ENCODE measurements at regions not wholly inside any gene's neighbourhood (a gene's known extent, or its start where the extent isn't known, plus 50 kb on each side); places are given as distances from the start of the nearest gene placed in this dataset.

DNA sequence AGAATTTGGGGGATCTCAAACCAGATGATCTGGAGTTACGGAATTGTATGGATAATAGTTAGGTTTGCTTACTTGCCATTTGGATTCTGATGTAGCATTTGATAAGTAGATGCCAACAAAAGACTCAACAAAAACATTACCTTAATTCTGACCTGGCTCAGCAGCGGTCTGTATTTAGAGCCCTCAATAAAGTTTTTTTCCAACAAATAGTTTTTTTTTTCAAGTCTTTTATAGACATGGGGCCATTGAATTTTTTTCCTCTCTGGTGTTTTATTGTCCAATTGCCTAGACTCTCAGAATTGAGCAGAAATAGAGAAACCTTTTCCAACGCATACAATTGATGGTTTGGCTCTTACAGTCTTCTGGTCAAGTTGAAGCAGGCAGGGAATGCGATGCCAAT, 192.8 kb upstream of the GAS1 start:
- Histone ChIP-seq H3K9me3 (ENCODE audit: low read length) (no peaks in the 10 kb centered on the region), H3K36me3 (ENCODE audit: insufficient read depth, low read length) (no peaks in the 10 kb centered on the region), H3K4me3 (ENCODE audit: low read depth in 1 of 2, low read length in 2 of 2) (no peak overlapping the region), H3K27me3 (ENCODE audit: control insufficient read depth in 1 of 2, insufficient read depth in 2 of 2, low read length in 2 of 2) (no peaks in the 10 kb centered on the region), H3K27ac (ENCODE audit: low read depth, low read length) (no peak overlapping the region), H3K4me1 (ENCODE audit: insufficient read depth, low read length) (peaks cover 5% of the 10 kb centered on the region), H3K9ac (ENCODE audit: low read length) (no peak overlapping the region)

DNA sequence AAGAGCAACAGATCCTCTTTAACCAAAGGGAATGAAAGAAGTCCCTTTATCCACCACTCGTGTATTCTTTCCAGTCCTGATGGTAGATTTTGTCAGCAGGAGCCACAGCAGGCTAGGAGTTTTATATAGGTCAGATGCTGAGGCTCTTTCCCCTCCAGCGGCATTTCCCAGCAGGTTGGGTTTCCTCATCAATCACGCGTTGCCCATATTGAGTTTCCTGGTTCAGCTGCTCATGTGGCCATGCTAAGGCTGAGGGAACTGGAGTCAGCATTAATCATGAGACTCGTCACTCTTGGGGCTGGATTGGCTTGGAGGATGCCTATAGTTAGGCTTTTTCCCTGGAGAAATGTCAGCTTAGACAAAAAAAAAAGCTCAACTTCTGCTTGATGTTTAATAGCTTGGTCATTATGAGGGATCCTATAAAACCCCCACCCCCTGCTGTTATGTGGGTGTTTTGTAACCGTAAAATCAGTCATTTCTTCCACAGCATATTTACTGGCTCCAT, 193.4 kb upstream of the GAS1 start:
- Histone ChIP-seq H3K9ac (ENCODE audit: low read length) (no peak overlapping the region), H3K27ac (ENCODE audit: low read depth, low read length) (no peak overlapping the region), H3K9me3 (ENCODE audit: low read length) (no peaks in the 10 kb centered on the region), H3K36me3 (ENCODE audit: insufficient read depth, low read length) (no peaks in the 10 kb centered on the region), H3K4me3 (ENCODE audit: low read depth in 1 of 2, low read length in 2 of 2) (no peak overlapping the region), H3K27me3 (ENCODE audit: control insufficient read depth in 1 of 2, insufficient read depth in 2 of 2, low read length in 2 of 2) (no peaks in the 10 kb centered on the region), H3K4me1 (ENCODE audit: insufficient read depth, low read length) (peaks cover 5% of the 10 kb centered on the region)

DNA sequence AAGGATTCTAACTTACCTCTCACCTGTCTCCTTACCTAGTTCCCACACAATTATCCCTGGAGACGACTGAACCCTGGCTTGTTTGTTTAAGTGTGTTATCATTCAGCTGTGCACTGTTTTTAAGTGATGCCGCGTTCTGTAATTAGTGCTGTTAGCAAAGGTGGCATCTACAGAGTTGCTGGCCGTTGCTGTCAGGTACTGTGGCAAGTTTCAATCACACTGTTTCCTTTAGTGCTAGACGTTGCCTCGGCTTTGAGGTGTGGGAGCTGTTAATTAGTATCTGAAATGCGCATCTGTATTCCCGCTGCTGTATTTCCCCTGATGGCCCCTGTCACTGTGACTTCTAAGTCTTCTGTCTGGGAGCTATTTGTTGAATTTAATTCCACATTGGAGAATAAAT, 193.8 kb upstream of the GAS1 start:
- no peak overlapping the region for H3K4me3 ChIP-seq (ENCODE audit: low read depth in 1 of 2, low read length in 2 of 2)
- H3K9me3 ChIP-seq (ENCODE audit: low read length) = no peaks in the 10 kb centered on the region
- no peak overlapping the region for H3K9ac ChIP-seq (ENCODE audit: low read length)
- peaks cover 5% of the 10 kb centered on the region for H3K4me1 ChIP-seq (ENCODE audit: insufficient read depth, low read length)
- H3K27me3 ChIP-seq (ENCODE audit: control insufficient read depth in 1 of 2, insufficient read depth in 2 of 2, low read length in 2 of 2) = no peaks in the 10 kb centered on the region
- H3K36me3 ChIP-seq (ENCODE audit: insufficient read depth, low read length) = no peaks in the 10 kb centered on the region
- H3K27ac ChIP-seq (ENCODE audit: low read depth, low read length) = no peak overlapping the region

DNA sequence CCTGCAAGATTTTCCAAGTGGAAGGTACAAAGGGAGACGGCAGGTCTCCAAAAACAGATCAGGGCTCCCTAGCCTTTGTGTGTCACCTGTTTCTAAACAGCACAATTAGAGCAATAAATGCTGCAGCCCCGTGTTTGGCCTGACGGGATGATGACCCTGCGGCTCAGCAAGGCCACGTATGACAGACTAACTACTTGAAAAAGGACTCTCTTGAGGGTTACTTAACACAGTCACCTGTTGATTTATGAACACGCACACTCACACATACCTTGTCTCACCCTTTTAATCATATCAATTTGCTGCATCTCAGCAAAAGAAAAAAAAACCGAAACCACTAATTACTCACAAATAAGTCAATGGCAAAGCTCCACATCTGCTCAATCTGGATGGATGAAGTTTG, 199.6 kb upstream of the GAS1 start:
- peaks cover 18% of the 10 kb centered on the region for H3K4me1 ChIP-seq (ENCODE audit: insufficient read depth, low read length)
- H3K36me3 ChIP-seq (ENCODE audit: insufficient read depth, low read length) = no peaks in the 10 kb centered on the region
- no peaks in the 10 kb centered on the region for H3K27me3 ChIP-seq (ENCODE audit: control insufficient read depth in 1 of 2, insufficient read depth in 2 of 2, low read length in 2 of 2)
- no peaks in the 10 kb centered on the region for H3K9me3 ChIP-seq (ENCODE audit: low read length)
- no peak overlapping the region for H3K9ac ChIP-seq (ENCODE audit: low read length)
- H3K27ac ChIP-seq (ENCODE audit: low read depth, low read length) = no peak overlapping the region
- H3K4me3 ChIP-seq (ENCODE audit: low read depth in 1 of 2, low read length in 2 of 2) = no peak overlapping the region

DNA sequence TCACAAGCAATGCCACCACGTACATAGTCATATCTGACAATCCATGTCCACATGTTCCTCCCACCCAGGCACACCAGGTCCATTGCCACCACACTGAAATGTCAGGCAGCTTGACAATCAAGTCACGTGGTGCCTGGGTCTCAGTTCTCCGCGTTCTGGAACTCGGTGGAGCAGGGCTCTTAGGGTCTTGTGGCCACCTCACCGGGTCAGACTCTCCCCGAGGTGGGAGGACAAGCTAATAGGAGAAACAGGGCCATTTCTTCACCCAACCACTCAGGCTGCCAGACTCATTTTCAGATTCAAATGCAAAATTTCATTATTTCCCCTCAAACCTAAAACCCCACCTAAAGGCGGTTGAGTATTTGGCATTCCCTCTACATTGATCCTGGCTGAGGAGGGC, 200.5 kb upstream of the GAS1 start:
- Histone ChIP-seq H3K4me1 (ENCODE audit: insufficient read depth, low read length) (peaks cover 18% of the 10 kb centered on the region), H3K36me3 (ENCODE audit: insufficient read depth, low read length) (no peaks in the 10 kb centered on the region), H3K9ac (ENCODE audit: low read length) (peak overlapping the region; percentile 48), H3K27ac (ENCODE audit: low read depth, low read length) (peak overlapping the region; percentile 81), H3K27me3 (ENCODE audit: control insufficient read depth in 1 of 2, insufficient read depth in 2 of 2, low read length in 2 of 2) (no peaks in the 10 kb centered on the region), H3K9me3 (ENCODE audit: low read length) (no peaks in the 10 kb centered on the region), H3K4me3 (ENCODE audit: low read depth in 1 of 2, low read length in 2 of 2) (peak overlapping the region in 1 of 2 donors; percentile 54)

DNA sequence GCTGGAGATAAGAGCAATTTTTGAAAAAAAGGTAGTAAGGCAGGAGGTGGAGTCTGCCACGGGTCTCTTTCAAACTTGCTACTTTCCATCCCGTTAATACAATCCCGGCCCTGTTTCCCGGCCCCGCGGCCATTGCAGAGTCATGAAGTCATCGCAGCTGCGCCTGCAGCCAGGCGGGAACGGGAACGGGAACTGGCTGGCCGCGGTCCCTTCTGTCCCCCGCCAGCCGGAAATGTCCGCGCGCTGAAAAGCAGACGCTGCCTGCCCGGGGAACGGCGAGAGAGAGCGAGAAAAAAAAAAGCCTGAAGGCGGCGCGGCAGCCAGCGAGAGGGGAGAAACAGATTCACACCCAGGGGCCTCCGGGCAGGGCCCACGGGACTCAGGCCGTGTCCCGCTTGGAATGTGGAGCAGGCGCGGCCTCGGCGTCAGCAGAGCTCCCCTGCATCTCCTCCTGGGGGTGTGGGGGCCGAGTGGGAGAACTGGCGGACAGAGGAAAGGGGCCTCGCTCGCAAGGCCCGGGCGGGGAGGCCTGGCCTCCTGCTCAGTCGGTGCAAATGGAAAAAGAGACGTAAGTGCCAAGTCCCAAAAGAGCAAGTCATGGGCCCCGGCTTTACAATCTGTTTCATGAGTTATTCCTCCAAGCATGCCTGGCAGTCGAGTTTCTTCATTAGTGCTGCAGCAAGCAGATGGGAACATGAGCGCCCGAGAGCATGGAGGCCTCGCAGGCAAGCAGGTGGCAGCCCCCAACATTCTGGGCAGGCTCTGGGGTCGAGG, 201.2 kb upstream of the GAS1 start:
- H3K36me3 ChIP-seq (ENCODE audit: insufficient read depth, low read length) = no peaks in the 10 kb centered on the region
- H3K4me1 ChIP-seq (ENCODE audit: insufficient read depth, low read length) = peaks cover 18% of the 10 kb centered on the region
- peak overlapping the region in 1 of 2 donors; percentile 54 for H3K4me3 ChIP-seq (ENCODE audit: low read depth in 1 of 2, low read length in 2 of 2)
- H3K27ac ChIP-seq (ENCODE audit: low read depth, low read length) = peak overlapping the region; percentile 81
- H3K9ac ChIP-seq (ENCODE audit: low read length) = peak overlapping the region; percentile 48
- no peaks in the 10 kb centered on the region for H3K9me3 ChIP-seq (ENCODE audit: low read length)
- H3K27me3 ChIP-seq (ENCODE audit: control insufficient read depth in 1 of 2, insufficient read depth in 2 of 2, low read length in 2 of 2) = no peaks in the 10 kb centered on the region

DNA sequence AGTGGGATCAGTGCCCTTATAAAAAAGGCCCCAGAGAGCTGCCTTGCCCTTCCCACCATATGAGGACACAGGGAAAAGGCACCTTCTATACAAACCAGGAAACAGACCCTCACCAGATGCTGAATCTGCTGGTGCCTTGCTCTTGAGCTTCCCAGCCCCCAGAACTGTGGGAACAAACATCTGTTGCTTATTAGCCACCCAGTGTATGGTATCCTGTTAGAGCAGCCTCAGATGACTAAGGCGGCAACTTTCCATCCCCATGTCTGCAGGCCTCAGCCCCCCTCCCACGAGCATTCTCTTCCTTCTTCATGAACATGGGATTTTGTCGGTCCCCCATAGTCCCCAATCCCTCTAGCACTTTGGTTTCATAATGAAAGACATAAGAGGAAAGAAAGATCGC, 202.5 kb upstream of the GAS1 start:
- no peak overlapping the region for H3K27ac ChIP-seq (ENCODE audit: low read depth, low read length)
- no peaks in the 10 kb centered on the region for H3K27me3 ChIP-seq (ENCODE audit: control insufficient read depth in 1 of 2, insufficient read depth in 2 of 2, low read length in 2 of 2)
- H3K36me3 ChIP-seq (ENCODE audit: insufficient read depth, low read length) = no peaks in the 10 kb centered on the region
- H3K9me3 ChIP-seq (ENCODE audit: low read length) = no peaks in the 10 kb centered on the region
- H3K4me3 ChIP-seq (ENCODE audit: low read depth in 1 of 2, low read length in 2 of 2) = no peak overlapping the region
- H3K9ac ChIP-seq (ENCODE audit: low read length) = no peak overlapping the region
- peaks cover 18% of the 10 kb centered on the region for H3K4me1 ChIP-seq (ENCODE audit: insufficient read depth, low read length)

DNA sequence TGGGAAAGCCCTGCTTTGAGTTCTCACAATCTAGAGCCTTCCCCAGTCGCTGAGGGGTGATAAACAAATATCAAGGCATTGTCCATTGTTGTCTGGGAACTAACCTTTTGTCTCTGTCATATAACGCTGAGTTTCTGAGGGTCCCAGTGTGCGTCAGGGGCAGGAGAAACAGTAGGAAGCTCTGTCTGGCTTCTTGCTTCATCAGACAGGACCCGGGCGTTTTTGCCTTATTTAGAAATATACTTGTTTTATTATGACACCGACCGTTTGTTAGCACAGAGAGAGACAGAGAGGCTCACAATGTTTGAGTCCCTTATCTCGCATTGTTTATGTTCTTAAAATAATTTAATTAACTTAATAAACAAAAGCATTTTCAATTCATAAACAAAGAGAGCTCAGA, 204.9 kb upstream of the GAS1 start:
- no peaks in the 10 kb centered on the region for H3K27me3 ChIP-seq (ENCODE audit: control insufficient read depth in 1 of 2, insufficient read depth in 2 of 2, low read length in 2 of 2)
- no peak overlapping the region for H3K27ac ChIP-seq (ENCODE audit: low read depth, low read length)
- H3K36me3 ChIP-seq (ENCODE audit: insufficient read depth, low read length) = no peaks in the 10 kb centered on the region
- no peak overlapping the region for H3K9ac ChIP-seq (ENCODE audit: low read length)
- H3K4me3 ChIP-seq (ENCODE audit: low read depth in 1 of 2, low read length in 2 of 2) = no peak overlapping the region
- no peaks in the 10 kb centered on the region for H3K9me3 ChIP-seq (ENCODE audit: low read length)
- peaks cover 18% of the 10 kb centered on the region for H3K4me1 ChIP-seq (ENCODE audit: insufficient read depth, low read length)

DNA sequence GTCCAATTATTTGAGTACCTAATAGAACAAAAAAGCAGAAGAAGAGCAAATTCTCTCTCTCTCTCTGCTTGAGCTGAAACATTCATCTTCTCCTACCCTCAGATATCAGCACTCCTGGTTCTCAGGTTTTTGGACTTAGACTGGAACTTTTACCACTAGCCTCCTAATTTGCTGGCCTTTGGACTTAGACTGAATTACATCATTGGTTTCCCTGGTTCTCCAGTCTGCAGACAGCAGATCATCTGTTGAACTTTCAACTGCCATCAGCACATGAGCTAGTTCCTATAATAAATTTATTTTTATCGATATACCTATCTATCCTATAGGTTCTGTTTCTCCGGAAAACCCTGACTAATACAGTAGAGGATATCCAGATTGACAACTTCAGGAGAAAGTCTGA, 208.9 kb upstream of the GAS1 start:
- H3K9me3 ChIP-seq (ENCODE audit: low read length) = no peaks in the 10 kb centered on the region
- H3K4me3 ChIP-seq (ENCODE audit: low read depth in 1 of 2, low read length in 2 of 2) = no peak overlapping the region
- no peaks in the 10 kb centered on the region for H3K27me3 ChIP-seq (ENCODE audit: control insufficient read depth in 1 of 2, insufficient read depth in 2 of 2, low read length in 2 of 2)
- H3K9ac ChIP-seq (ENCODE audit: low read length) = no peak overlapping the region
- H3K27ac ChIP-seq (ENCODE audit: low read depth, low read length) = no peak overlapping the region
- H3K4me1 ChIP-seq (ENCODE audit: insufficient read depth, low read length) = peaks cover 26% of the 10 kb centered on the region
- H3K36me3 ChIP-seq (ENCODE audit: insufficient read depth, low read length) = no peaks in the 10 kb centered on the region

DNA sequence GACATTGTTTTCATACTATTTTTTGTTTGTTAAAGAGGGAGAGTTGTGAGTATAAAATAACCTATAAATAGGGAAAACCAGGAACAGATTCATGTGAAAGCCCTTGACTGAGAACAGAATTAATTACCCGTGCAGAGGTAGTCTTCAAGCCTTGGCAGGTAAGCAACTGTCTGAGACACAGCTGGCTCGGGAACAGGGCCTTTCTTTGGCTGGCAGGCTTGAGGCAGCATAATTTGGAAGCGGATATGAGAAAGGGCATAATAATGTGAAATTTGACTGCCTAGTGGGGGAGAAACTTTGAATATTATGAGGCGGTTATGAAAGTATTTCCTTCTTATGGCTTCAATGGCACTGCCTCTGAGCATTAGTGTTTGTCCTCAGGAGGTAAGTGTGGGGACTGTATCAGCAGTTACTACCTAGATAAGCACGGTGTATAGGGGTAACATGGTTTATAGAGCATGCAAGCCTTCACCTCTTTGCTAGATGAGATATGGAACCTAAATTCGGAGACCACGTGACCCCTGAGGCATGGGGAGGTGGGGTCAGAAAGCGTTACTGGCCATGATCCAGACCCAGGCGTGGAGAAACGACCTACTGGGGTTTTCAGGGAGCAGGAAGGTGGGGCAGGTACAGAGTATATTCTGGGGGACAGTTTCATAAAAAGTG, 210.2 kb upstream of the GAS1 start:
- no peak overlapping the region for H3K9ac ChIP-seq (ENCODE audit: low read length)
- H3K27ac ChIP-seq (ENCODE audit: low read depth, low read length) = no peak overlapping the region
- peaks cover 26% of the 10 kb centered on the region for H3K4me1 ChIP-seq (ENCODE audit: insufficient read depth, low read length)
- H3K36me3 ChIP-seq (ENCODE audit: insufficient read depth, low read length) = no peaks in the 10 kb centered on the region
- H3K27me3 ChIP-seq (ENCODE audit: control insufficient read depth in 1 of 2, insufficient read depth in 2 of 2, low read length in 2 of 2) = no peaks in the 10 kb centered on the region
- no peak overlapping the region for H3K4me3 ChIP-seq (ENCODE audit: low read depth in 1 of 2, low read length in 2 of 2)
- no peaks in the 10 kb centered on the region for H3K9me3 ChIP-seq (ENCODE audit: low read length)

DNA sequence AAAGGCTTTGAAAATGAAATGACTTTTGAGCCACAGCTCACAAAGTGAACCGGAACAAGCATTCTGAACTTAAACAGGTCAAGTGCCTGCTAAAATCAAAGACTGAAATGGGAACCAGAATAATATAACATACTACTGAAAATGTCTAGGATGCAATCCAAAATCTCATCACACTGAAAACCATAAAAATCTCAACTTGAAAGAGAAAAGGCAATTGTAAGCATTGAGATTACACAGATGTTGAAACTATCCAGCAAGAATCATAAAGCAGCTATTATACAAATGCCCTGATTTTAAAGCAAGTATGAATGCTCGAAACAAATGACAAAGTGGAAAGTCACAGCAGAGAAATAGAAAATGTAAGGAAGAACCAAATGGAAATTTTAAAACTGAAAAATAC, 211.5 kb upstream of the GAS1 start:
- Histone ChIP-seq H3K4me3 (ENCODE audit: low read depth in 1 of 2, low read length in 2 of 2) (no peak overlapping the region), H3K9ac (ENCODE audit: low read length) (no peak overlapping the region), H3K36me3 (ENCODE audit: insufficient read depth, low read length) (no peaks in the 10 kb centered on the region), H3K27ac (ENCODE audit: low read depth, low read length) (no peak overlapping the region), H3K9me3 (ENCODE audit: low read length) (no peaks in the 10 kb centered on the region), H3K27me3 (ENCODE audit: control insufficient read depth in 1 of 2, insufficient read depth in 2 of 2, low read length in 2 of 2) (no peaks in the 10 kb centered on the region), H3K4me1 (ENCODE audit: insufficient read depth, low read length) (peaks cover 26% of the 10 kb centered on the region)
